NCI-H2107 (cell line): ENCODE measurements at regions not wholly inside any gene's neighbourhood (a gene's known extent, or its start where the extent isn't known, plus 50 kb on each side); places are given as distances from the start of the nearest gene placed in this dataset.

Experiments
- DNase-seq: peaks from one replicate; lab custom pipeline; 2025; lab: John Stamatoyannopoulos, UW

GRCh38 chr12:28879379-28879778, 269.7 kb upstream of the FAR2 start:
- DNase-seq = no peak

GRCh38 chr12:28882444-28882843, 266.6 kb upstream of the FAR2 start:
- no peak for DNase-seq

GRCh38 chr12:28883406-28883997, 265.6 kb upstream of the FAR2 start:
- DNase-seq = no peak

- no peak for DNase-seq
Measured at GRCh38 chr12:28884904-28885679, 264.0 kb upstream of the FAR2 start.

- DNase-seq = no peak
Measured at GRCh38 chr12:28885928-28886327, 263.1 kb upstream of the FAR2 start.

GRCh38 chr12:28887461-28887990, 261.6 kb upstream of the FAR2 start:
- no peak for DNase-seq

GRCh38 chr12:28890664-28891063, 258.4 kb upstream of the FAR2 start:
- DNase-seq = no peak

- no peak for DNase-seq
Measured at GRCh38 chr12:28891126-28891525, 258.0 kb upstream of the FAR2 start.

- no peak for DNase-seq
Measured at GRCh38 chr12:28893365-28893764, 255.7 kb upstream of the FAR2 start.

- no peak for DNase-seq
Measured at GRCh38 chr12:28893856-28894255, 255.2 kb upstream of the FAR2 start.

- no peak for DNase-seq
Measured at GRCh38 chr12:28896421-28896820, 252.7 kb upstream of the FAR2 start.

- no peak for DNase-seq
Measured at GRCh38 chr12:28898038-28898437, 251.0 kb upstream of the FAR2 start.

- no peak for DNase-seq
Measured at GRCh38 chr12:28899951-28900350, 249.1 kb upstream of the FAR2 start.

- no peak for DNase-seq
Measured at GRCh38 chr12:28905220-28905955, 243.7 kb upstream of the FAR2 start.

- DNase-seq = no peak
Measured at GRCh38 chr12:28908646-28909045, 240.4 kb upstream of the FAR2 start.

- DNase-seq = no peak
Measured at GRCh38 chr12:28909291-28909690, 239.8 kb upstream of the FAR2 start.

GRCh38 chr12:28925719-28926376, 223.2 kb upstream of the FAR2 start:
- no peak for DNase-seq

GRCh38 chr12:28930704-28931103, 218.4 kb upstream of the FAR2 start:
- DNase-seq = no peak

GRCh38 chr12:28933176-28933575, 215.9 kb upstream of the FAR2 start:
- DNase-seq = no peak

- DNase-seq = peak; percentile 8
Measured at GRCh38 chr12:28933864-28934527, 215.1 kb upstream of the FAR2 start.

- no peak for DNase-seq
Measured at GRCh38 chr12:28936221-28936620, 212.9 kb upstream of the FAR2 start.

GRCh38 chr12:28936711-28937110, 212.4 kb upstream of the FAR2 start:
- DNase-seq = no peak
